ENCODE measurements at regions not wholly inside any gene's neighbourhood (a gene's known extent, or its start where the extent isn't known, plus 50 kb on each side); places are given as distances from the start of the nearest gene placed in this dataset.

DNA sequence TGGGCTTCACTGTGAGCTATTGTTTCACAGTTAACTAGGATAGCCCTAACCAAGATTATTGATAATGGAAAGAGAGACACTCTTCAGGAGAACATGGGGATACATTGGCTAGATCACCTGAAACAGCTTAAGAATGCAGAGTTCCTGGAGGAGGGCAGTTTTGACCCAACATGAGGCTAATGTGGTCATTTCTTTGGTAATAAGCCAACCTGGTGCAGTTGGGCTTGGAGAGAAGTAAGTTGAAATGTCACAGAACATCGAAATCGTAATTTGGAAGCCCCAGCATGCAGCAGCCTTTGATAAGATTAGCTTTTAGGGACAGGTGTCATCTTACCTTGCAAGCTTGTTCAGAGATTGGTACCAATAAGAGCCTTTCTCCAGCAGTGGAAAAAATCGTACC lies 556.6 kb upstream of the GOT2 start:
- no peak overlapping the region for H3K4me3 Mint-ChIP-seq
- H3K9me3 Mint-ChIP-seq = peaks cover 7% of the 10 kb centered on the region
- DNase-seq (ENCODE audit: low spot score in 2 of 2, unreplicated experiment in 2 of 2) = no peak
- TF ChIP-seq, protein P1, sequence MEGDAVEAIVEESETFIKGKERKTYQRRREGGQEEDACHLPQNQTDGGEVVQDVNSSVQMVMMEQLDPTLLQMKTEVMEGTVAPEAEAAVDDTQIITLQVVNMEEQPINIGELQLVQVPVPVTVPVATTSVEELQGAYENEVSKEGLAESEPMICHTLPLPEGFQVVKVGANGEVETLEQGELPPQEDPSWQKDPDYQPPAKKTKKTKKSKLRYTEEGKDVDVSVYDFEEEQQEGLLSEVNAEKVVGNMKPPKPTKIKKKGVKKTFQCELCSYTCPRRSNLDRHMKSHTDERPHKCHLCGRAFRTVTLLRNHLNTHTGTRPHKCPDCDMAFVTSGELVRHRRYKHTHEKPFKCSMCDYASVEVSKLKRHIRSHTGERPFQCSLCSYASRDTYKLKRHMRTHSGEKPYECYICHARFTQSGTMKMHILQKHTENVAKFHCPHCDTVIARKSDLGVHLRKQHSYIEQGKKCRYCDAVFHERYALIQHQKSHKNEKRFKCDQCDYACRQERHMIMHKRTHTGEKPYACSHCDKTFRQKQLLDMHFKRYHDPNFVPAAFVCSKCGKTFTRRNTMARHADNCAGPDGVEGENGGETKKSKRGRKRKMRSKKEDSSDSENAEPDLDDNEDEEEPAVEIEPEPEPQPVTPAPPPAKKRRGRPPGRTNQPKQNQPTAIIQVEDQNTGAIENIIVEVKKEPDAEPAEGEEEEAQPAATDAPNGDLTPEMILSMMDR (IDR thresholded peaks at IDR 0.05; ENCODE audit: unreplicated experiment) = no peak
- peaks cover 5% of the 10 kb centered on the region for H3K27me3 Mint-ChIP-seq (ENCODE audit: low read depth)
- no peaks in the 10 kb centered on the region for H3K4me1 Mint-ChIP-seq
- no peak overlapping the region for H3K27ac Mint-ChIP-seq
- no peaks in the 10 kb centered on the region for H3K36me3 Mint-ChIP-seq

DNA sequence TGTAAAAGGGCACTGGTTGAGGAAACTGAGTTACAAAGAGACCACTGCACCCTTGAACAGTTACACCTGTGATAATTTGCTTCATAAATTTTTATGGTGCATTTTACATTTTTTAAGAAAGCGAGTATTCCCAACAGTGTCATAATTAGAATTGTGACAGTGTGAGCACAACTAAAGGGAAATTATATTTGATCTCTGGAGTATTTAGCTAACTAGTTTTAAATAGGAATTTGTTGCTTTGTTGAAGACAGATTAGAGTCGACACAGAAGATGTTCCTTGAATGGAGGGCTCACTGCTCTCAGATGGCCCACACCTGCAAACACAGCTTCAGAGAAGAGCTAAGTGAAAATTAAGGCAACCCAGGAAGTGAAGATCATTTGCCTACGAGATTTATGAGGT lies 555.0 kb upstream of the GOT2 start:
- H3K4me1 Mint-ChIP-seq = no peaks in the 10 kb centered on the region
- H3K27me3 Mint-ChIP-seq (ENCODE audit: low read depth) = no peaks in the 10 kb centered on the region
- no peak overlapping the region for H3K4me3 Mint-ChIP-seq
- TF ChIP-seq, protein P1 (IDR thresholded peaks at IDR 0.05; ENCODE audit: unreplicated experiment) = no peak
- H3K27ac Mint-ChIP-seq = no peak overlapping the region
- H3K9me3 Mint-ChIP-seq = peaks cover 20% of the 10 kb centered on the region
- no peaks in the 10 kb centered on the region for H3K36me3 Mint-ChIP-seq
- no peak for DNase-seq (ENCODE audit: low spot score in 2 of 2, unreplicated experiment in 2 of 2)

DNA sequence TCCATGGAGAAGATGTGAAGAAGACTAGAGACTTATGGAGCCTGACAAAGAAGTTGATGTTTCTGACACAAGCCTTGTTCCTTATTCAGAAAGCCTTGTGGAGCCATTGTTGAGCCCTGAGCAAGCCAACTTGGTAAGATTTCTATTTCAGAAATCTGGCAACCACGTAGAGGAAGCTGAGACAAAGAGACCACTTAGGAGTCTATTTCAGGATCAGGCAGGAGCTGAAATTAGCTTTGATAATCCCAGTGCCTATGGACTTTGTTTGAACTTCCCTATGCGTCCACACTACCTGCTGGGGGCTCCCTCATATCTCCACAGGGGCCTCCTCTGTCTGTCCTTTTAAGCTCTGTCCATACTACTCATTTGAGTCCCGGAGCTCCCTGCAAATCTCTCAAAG lies 540.0 kb upstream of the GOT2 start:
- H3K36me3 Mint-ChIP-seq = no peaks in the 10 kb centered on the region
- DNase-seq (ENCODE audit: low spot score in 2 of 2, unreplicated experiment in 2 of 2) = no peak

DNA sequence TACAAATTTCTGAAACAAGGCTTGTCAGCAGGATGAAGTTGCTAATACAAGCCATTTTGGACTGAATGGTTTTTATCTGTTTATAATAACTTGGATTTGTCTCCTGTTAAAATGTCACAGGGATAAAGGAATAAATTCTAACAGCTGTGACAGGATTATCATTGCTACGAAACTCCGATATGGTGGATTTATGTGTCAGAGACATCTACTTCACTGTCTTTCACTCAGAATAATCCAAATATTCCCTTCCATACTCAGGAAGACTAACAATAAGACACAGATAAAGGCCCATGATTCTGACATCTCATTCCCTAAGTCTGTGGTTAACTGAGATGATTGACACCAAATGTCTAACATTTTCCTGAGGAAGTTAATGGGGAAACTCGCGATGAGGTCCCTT lies 529.8 kb upstream of the GOT2 start:
- Mint-ChIP-seq H3K36me3 (no peaks in the 10 kb centered on the region), H3K27me3 (ENCODE audit: low read depth) (peaks cover 1% of the 10 kb centered on the region), H3K27ac (no peak overlapping the region), H3K4me1 (no peaks in the 10 kb centered on the region), H3K4me3 (no peak overlapping the region), H3K9me3 (no peaks in the 10 kb centered on the region)
- no peak for DNase-seq (ENCODE audit: low spot score in 2 of 2, unreplicated experiment in 2 of 2)
- TF ChIP-seq, protein P1 (IDR thresholded peaks at IDR 0.05; ENCODE audit: unreplicated experiment) = no peak

More for the DNA sequence above, 540.0 kb upstream of the GOT2 start:
- no peaks in the 10 kb centered on the region for H3K4me1 Mint-ChIP-seq
- peaks cover 4% of the 10 kb centered on the region for H3K27me3 Mint-ChIP-seq (ENCODE audit: low read depth)
- no peak overlapping the region for H3K4me3 Mint-ChIP-seq
- no peak overlapping the region for H3K27ac Mint-ChIP-seq
- peaks cover 3% of the 10 kb centered on the region for H3K9me3 Mint-ChIP-seq
- TF ChIP-seq, protein P1 (IDR thresholded peaks at IDR 0.05; ENCODE audit: unreplicated experiment) = no peak

DNA sequence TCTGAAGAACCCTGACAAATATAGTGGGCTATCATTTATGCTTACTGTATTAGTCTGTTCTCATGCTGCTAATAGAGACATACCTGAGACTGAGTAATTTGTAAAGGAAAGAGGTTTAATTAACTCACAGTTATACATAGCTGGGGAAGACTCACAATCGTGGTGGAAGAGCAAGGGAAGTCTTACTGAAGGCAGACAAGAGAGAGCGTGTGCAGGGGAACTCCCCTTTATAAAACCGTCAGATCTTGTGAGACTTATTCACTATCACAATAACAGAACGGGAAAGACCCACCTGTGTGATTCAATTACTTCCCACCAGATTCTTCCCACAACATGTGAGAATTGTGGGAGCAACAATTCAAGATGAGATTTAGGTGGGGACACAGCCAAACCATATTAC lies 526.8 kb upstream of the GOT2 start:
- no peaks in the 10 kb centered on the region for H3K36me3 Mint-ChIP-seq
- H3K4me1 Mint-ChIP-seq = no peaks in the 10 kb centered on the region
- no peak overlapping the region for H3K27ac Mint-ChIP-seq
- H3K4me3 Mint-ChIP-seq = no peak overlapping the region
- peaks cover 1% of the 10 kb centered on the region for H3K27me3 Mint-ChIP-seq (ENCODE audit: low read depth)
- no peak for DNase-seq (ENCODE audit: low spot score in 2 of 2, unreplicated experiment in 2 of 2)
- H3K9me3 Mint-ChIP-seq = no peaks in the 10 kb centered on the region
- TF ChIP-seq, protein P1 (IDR thresholded peaks at IDR 0.05; ENCODE audit: unreplicated experiment) = no peak

DNA sequence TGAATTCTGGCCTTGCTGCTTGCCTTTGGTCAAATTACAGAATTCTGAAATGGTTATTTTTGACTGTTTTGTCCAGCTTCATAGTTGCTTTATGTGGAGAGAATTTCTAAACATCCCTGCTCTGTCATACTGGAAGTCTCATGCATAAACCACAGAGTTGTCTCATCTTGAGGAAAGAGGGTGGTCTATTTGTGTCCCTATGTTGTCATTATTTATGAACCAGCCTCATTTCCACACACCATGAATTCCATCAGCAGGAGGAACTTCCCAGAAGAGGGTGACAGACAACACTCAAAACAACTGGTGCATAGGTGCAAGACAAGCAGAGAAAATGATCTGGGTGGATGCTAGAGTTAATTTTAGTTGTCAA lies 525.8 kb upstream of the GOT2 start:
- Mint-ChIP-seq H3K27ac (no peak overlapping the region), H3K27me3 (ENCODE audit: low read depth) (peaks cover 1% of the 10 kb centered on the region), H3K4me1 (no peaks in the 10 kb centered on the region), H3K9me3 (no peaks in the 10 kb centered on the region), H3K36me3 (no peaks in the 10 kb centered on the region), H3K4me3 (no peak overlapping the region)
- DNase-seq (ENCODE audit: low spot score in 2 of 2, unreplicated experiment in 2 of 2) = no peak
- TF ChIP-seq, protein P1 (IDR thresholded peaks at IDR 0.05; ENCODE audit: unreplicated experiment) = no peak
